ENCODE measurements at regions not wholly inside any gene's neighbourhood (a gene's known extent, or its start where the extent isn't known, plus 50 kb on each side); places are given as distances from the start of the nearest gene placed in this dataset.
A peak's percentile ranks its signal among the peaks of the same experiment; 100 is the strongest.

DNA sequence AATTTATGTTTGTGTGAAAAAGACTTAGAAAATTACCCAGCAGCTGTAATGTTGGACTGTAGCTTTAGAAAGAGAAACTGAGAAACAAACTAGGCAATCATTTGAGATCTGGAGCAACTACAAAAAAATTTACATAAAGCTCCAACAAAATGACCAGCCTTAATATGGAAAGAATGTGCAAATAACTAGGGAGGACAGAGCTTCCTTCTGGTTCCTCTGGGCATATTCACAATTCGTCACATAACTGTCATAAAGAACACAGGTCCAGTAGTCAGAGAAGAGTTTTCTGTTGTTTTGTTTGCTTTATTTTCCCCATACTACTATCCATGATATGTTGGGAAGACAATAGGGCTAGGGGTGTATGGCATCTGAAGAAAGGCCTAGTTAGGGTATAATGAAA is 416.8 kb upstream of the DSEL start:
- Histone ChIP-seq H3K4me3 (ENCODE audit: low read depth, low read length) (no peak overlapping the region), H3K27ac (ENCODE audit: low read depth, low read length) (no peak overlapping the region), H3K9me3 (ENCODE audit: control insufficient read depth, insufficient read depth, low read length) (no peaks in the 10 kb centered on the region), H3K27me3 (ENCODE audit: control insufficient read depth, insufficient read depth, low read length) (no peaks in the 10 kb centered on the region), H3K36me3 (ENCODE audit: control insufficient read depth, insufficient read depth, low read length) (no peaks in the 10 kb centered on the region), H3K4me1 (ENCODE audit: control insufficient read depth, insufficient read depth, low read length) (no peaks in the 10 kb centered on the region)
- no peak for DNase-seq (ENCODE audit: low read depth in 4 of 6, low spot score in 6 of 6)
- no CpG with 5 or more reads among the region's 1 CpG for WGBS (ENCODE audit: insufficient coverage)

DNA sequence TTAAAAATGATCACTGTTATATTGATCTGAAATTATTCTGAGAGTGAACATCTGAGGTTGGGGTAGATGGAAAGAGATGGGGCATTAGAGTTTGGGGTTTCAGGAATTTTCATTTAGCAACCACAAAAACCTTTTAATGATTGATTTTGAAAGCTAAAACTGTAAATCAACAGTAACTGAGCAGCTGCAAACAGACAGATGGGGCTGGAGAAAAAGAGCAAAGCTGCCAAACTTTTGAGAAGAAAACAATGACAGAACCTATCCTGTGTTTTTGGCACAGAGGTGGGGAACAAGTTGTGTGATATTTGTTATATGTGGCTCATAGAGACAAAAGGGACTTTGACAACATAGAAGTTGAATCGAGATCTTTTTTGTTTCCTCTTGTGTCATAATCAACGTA is 415.8 kb upstream of the DSEL start:
- WGBS (ENCODE audit: insufficient coverage): no CpG with 5 or more reads among the region's 2 CpGs
- Histone ChIP-seq H3K4me1 (ENCODE audit: control insufficient read depth, insufficient read depth, low read length) (no peaks in the 10 kb centered on the region), H3K9me3 (ENCODE audit: control insufficient read depth, insufficient read depth, low read length) (no peaks in the 10 kb centered on the region), H3K27me3 (ENCODE audit: control insufficient read depth, insufficient read depth, low read length) (no peaks in the 10 kb centered on the region), H3K36me3 (ENCODE audit: control insufficient read depth, insufficient read depth, low read length) (no peaks in the 10 kb centered on the region), H3K27ac (ENCODE audit: low read depth, low read length) (no peak overlapping the region), H3K4me3 (ENCODE audit: low read depth, low read length) (no peak overlapping the region)
- peak in 1 of 6 donors; percentile 69 for DNase-seq (ENCODE audit: low read depth in 4 of 6, low spot score in 6 of 6)

DNA sequence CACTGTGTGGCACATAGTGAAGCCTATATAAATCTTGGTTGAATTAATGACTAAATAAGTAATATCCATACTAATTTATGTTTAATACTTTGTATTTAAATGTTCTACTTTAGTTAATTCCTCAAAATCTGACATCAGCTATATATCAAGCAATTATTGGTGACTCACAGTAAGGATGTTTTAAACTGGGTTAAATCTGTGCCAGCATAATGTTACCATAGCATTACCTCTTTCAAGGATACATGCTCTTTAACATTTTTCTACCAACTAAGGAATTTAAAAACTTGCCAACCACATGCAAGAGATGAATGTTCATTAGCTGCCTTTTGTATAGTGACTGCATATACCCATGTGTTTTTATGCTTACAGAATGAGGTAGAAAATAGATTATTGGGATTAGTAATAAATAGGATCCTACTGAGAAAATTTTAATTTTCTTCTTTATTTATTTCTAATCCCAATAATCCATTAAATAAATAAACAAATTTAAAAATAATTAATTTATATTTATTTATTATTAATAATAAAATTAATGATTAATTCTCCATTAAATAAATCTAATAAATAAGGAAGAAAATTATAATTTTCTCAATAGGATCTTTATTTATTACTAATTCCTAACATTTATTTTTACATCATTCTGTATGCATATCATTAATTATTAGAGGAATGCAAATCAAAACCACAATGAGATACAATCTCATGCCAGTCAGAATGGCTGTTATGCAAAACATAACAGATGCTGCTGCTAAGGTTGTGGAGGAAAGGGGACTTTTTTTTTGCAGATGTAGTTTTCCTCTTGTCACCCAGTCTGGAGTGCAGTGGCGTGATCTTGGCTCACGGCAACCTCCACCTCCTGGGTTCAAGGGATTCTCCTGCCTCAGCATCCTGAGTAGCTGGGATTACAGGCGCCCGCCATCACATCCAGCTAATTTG is 410.7 kb upstream of the DSEL start:
- Histone ChIP-seq H3K27me3 (ENCODE audit: control insufficient read depth, insufficient read depth, low read length) (no peaks in the 10 kb centered on the region), H3K4me3 (ENCODE audit: low read depth, low read length) (no peak overlapping the region), H3K4me1 (ENCODE audit: control insufficient read depth, insufficient read depth, low read length) (no peaks in the 10 kb centered on the region), H3K36me3 (ENCODE audit: control insufficient read depth, insufficient read depth, low read length) (no peaks in the 10 kb centered on the region), H3K27ac (ENCODE audit: low read depth, low read length) (no peak overlapping the region), H3K9me3 (ENCODE audit: control insufficient read depth, insufficient read depth, low read length) (no peaks in the 10 kb centered on the region)
- WGBS (ENCODE audit: insufficient coverage): no CpG with 5 or more reads among the region's 4 CpGs
- no peak for DNase-seq (ENCODE audit: low read depth in 4 of 6, low spot score in 6 of 6)

DNA sequence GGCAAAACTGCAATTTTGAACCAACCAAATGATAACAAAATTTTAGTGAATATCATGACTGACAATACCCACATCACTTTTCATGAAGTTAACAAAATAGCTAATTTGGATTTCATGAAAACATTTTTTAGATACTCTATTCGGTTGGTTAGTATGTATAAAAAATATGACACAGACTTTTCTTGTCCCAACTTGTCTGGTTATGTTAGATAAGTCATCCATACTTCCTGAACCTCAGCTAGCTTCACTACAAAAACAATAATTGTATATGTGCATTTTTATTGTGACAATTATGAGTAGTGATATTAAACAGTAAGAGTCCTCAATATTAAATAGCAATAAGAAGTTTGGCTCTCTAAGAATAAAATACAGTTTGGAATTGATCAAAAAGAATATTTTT is 408.1 kb upstream of the DSEL start:
- no CpG with 5 or more reads among the region's 1 CpG for WGBS (ENCODE audit: insufficient coverage)
- Histone ChIP-seq H3K4me3 (ENCODE audit: low read depth, low read length) (no peak overlapping the region), H3K27ac (ENCODE audit: low read depth, low read length) (no peak overlapping the region), H3K36me3 (ENCODE audit: control insufficient read depth, insufficient read depth, low read length) (no peaks in the 10 kb centered on the region), H3K9me3 (ENCODE audit: control insufficient read depth, insufficient read depth, low read length) (no peaks in the 10 kb centered on the region), H3K4me1 (ENCODE audit: control insufficient read depth, insufficient read depth, low read length) (no peaks in the 10 kb centered on the region), H3K27me3 (ENCODE audit: control insufficient read depth, insufficient read depth, low read length) (no peaks in the 10 kb centered on the region)
- DNase-seq (ENCODE audit: low read depth in 4 of 6, low spot score in 6 of 6): no peak

DNA sequence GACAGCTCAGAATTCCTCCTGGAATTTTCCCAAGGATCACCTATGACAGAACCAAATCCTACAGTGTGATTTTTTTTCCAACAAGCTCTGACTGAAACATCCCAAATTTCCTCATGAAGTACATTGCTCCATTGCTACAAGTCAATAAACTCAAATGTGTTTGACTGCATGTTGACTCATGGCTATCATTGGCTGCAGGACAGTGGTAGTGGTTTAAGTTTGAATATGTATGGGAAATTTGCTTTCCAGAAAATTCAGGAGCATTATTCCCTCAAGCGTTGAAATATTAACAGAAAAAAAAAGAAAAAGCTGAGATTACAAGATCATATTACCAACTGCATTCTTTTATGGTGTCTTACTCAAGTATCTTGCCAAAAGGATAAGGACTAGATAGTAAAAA is 402.8 kb upstream of the DSEL start:
- Histone ChIP-seq H3K27me3 (ENCODE audit: control insufficient read depth, insufficient read depth, low read length) (no peaks in the 10 kb centered on the region), H3K36me3 (ENCODE audit: control insufficient read depth, insufficient read depth, low read length) (no peaks in the 10 kb centered on the region), H3K4me3 (ENCODE audit: low read depth, low read length) (no peak overlapping the region), H3K9me3 (ENCODE audit: control insufficient read depth, insufficient read depth, low read length) (no peaks in the 10 kb centered on the region), H3K27ac (ENCODE audit: low read depth, low read length) (no peak overlapping the region), H3K4me1 (ENCODE audit: control insufficient read depth, insufficient read depth, low read length) (no peaks in the 10 kb centered on the region)
- no peak for DNase-seq (ENCODE audit: low read depth in 4 of 6, low spot score in 6 of 6)
- WGBS (ENCODE audit: insufficient coverage): no CpG with 5 or more reads among the region's 1 CpG

DNA sequence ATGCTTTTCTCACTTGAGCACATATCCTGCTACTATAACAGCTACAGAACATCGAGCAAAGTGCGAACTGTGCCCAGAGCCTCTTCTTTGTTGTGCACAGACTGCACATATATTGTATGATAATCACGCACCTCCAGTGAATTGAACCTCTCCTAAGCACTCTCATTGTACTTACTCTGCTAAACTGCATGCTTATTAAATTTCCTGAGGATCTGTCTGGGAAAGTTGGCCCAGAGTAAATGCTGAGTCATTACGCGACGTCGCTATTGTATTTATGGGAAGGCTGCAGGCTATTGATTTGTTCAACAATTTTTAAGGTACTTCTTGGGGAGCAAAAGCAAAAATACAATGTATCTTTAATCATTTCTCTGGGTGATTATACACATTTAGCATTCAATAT is 399.6 kb upstream of the DSEL start:
- Histone ChIP-seq H3K9me3 (ENCODE audit: control insufficient read depth, insufficient read depth, low read length) (no peaks in the 10 kb centered on the region), H3K4me3 (ENCODE audit: low read depth, low read length) (no peak overlapping the region), H3K4me1 (ENCODE audit: control insufficient read depth, insufficient read depth, low read length) (no peaks in the 10 kb centered on the region), H3K27me3 (ENCODE audit: control insufficient read depth, insufficient read depth, low read length) (no peaks in the 10 kb centered on the region), H3K36me3 (ENCODE audit: control insufficient read depth, insufficient read depth, low read length) (no peaks in the 10 kb centered on the region), H3K27ac (ENCODE audit: low read depth, low read length) (no peak overlapping the region)
- WGBS (ENCODE audit: insufficient coverage): no CpG with 5 or more reads among the region's 7 CpGs
- peak in 1 of 6 donors; percentile 63 for DNase-seq (ENCODE audit: low read depth in 4 of 6, low spot score in 6 of 6)

DNA sequence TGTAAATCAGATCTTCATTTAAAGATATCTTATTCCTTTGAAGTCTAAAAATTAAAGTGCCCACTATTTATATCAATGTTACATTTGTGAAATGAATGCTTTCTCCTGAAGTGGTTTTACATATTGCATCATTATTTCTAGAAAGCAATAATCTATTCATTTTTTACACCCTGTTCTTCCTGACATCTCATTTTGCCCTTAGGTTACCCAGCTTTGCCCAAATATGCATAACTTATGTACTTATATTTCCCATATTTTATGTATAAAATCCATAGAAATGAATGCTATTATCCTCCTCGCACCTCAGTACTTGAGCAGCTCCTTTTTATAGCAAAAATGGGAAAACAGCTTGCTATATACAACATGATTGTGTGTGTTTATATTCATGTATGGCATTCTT is 396.5 kb upstream of the DSEL start:
- DNase-seq (ENCODE audit: low read depth in 4 of 6, low spot score in 6 of 6): no peak
- WGBS (ENCODE audit: insufficient coverage): no CpG with 5 or more reads among the region's 1 CpG
- H3K4me1 ChIP-seq (ENCODE audit: control insufficient read depth, insufficient read depth, low read length): no peaks in the 10 kb centered on the region
- no peak overlapping the region for H3K4me3 ChIP-seq (ENCODE audit: low read depth, low read length)
- no peaks in the 10 kb centered on the region for H3K9me3 ChIP-seq (ENCODE audit: control insufficient read depth, insufficient read depth, low read length)
- H3K36me3 ChIP-seq (ENCODE audit: control insufficient read depth, insufficient read depth, low read length): no peaks in the 10 kb centered on the region
- H3K27ac ChIP-seq (ENCODE audit: low read depth, low read length): no peak overlapping the region
- H3K27me3 ChIP-seq (ENCODE audit: control insufficient read depth, insufficient read depth, low read length): no peaks in the 10 kb centered on the region

DNA sequence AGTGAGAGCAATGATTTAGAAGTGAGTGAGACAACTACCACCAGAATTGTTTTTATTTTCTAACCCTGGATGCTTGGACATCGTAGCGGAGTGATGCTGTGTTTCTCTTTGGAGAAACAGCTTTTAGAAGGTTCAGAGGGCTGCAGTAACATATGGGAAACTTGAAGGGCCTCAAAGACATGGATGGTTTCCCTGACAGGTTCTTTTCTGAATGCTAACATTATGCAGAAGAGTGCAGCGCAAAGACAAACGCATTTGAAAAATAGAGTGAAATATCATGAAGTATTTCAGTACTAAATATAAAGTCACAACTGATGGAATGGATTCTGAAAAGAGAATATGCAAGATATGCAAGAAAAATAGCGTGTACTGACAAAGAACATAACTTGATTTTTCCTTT is 385.1 kb upstream of the DSEL start:
- H3K4me3 ChIP-seq (ENCODE audit: low read depth, low read length): no peak overlapping the region
- no peaks in the 10 kb centered on the region for H3K4me1 ChIP-seq (ENCODE audit: control insufficient read depth, insufficient read depth, low read length)
- 96% methylated on average over 3 of the region's 5 CpGs for WGBS (ENCODE audit: insufficient coverage)
- no peak for DNase-seq (ENCODE audit: low read depth in 4 of 6, low spot score in 6 of 6)
- no peak overlapping the region for H3K27ac ChIP-seq (ENCODE audit: low read depth, low read length)
- no peaks in the 10 kb centered on the region for H3K9me3 ChIP-seq (ENCODE audit: control insufficient read depth, insufficient read depth, low read length)
- no peaks in the 10 kb centered on the region for H3K27me3 ChIP-seq (ENCODE audit: control insufficient read depth, insufficient read depth, low read length)
- H3K36me3 ChIP-seq (ENCODE audit: control insufficient read depth, insufficient read depth, low read length): no peaks in the 10 kb centered on the region

DNA sequence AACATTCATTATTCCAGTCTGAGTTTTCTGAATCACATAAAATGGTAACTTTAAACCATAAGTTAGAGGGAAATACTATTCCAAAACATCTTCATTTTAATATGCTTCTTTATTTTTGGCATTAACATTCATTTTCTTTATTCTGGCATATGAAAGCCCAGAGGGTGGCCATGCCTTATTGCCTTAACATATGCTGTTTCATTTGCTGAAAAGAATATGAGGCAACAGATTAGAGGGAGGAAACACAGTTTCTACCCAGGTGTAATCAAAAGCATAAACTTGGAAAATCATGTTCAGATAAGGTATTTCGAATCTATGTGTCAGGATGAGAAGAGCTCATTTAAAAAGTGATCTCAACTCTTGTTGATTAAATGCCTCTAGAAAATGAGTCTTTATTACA is 379.9 kb upstream of the DSEL start:
- H3K9me3 ChIP-seq (ENCODE audit: control insufficient read depth, insufficient read depth, low read length): no peaks in the 10 kb centered on the region
- no peaks in the 10 kb centered on the region for H3K27me3 ChIP-seq (ENCODE audit: control insufficient read depth, insufficient read depth, low read length)
- no peak overlapping the region for H3K27ac ChIP-seq (ENCODE audit: low read depth, low read length)
- H3K4me1 ChIP-seq (ENCODE audit: control insufficient read depth, insufficient read depth, low read length): no peaks in the 10 kb centered on the region
- 83% methylated on average over 1 of the region's 1 CpG for WGBS (ENCODE audit: insufficient coverage)
- H3K4me3 ChIP-seq (ENCODE audit: low read depth, low read length): no peak overlapping the region
- DNase-seq (ENCODE audit: low read depth in 4 of 6, low spot score in 6 of 6): peak in 2 of 6 donors; percentile 23 to 49
- H3K36me3 ChIP-seq (ENCODE audit: control insufficient read depth, insufficient read depth, low read length): no peaks in the 10 kb centered on the region

DNA sequence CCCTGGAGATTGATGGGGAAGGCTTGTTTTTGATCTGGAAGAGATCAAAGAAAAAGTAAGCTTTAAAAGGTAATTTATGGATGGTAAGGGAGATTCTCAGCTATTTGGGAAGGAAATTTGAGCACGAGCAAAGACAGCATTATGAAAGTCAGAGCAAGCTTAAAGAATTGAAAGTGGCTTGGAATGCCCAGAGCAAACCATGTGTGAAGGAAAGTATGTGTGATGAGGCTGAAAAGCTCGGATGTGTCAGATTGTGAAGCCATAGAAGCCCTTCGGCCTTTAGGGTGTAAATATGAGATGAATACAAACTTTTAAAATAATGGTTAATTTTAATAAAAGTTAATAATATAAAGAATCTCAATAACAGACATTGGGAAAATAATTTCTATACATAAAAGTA is 377.4 kb upstream of the DSEL start:
- no peaks in the 10 kb centered on the region for H3K27me3 ChIP-seq (ENCODE audit: control insufficient read depth, insufficient read depth, low read length)
- no peak for DNase-seq (ENCODE audit: low read depth in 4 of 6, low spot score in 6 of 6)
- no peak overlapping the region for H3K27ac ChIP-seq (ENCODE audit: low read depth, low read length)
- H3K9me3 ChIP-seq (ENCODE audit: control insufficient read depth, insufficient read depth, low read length): no peaks in the 10 kb centered on the region
- no peak overlapping the region for H3K4me3 ChIP-seq (ENCODE audit: low read depth, low read length)
- H3K36me3 ChIP-seq (ENCODE audit: control insufficient read depth, insufficient read depth, low read length): no peaks in the 10 kb centered on the region
- 60% methylated on average over 1 of the region's 3 CpGs for WGBS (ENCODE audit: insufficient coverage)
- no peaks in the 10 kb centered on the region for H3K4me1 ChIP-seq (ENCODE audit: control insufficient read depth, insufficient read depth, low read length)

Measured in spinal cord (tissue), 9 donors.